ENCODE measurements at regions not wholly inside any gene's neighbourhood (a gene's known extent, or its start where the extent isn't known, plus 50 kb on each side); places are given as distances from the start of the nearest gene placed in this dataset.

GRCh38 chrX:138945219-138945618 lies 233.7 kb upstream of the FGF13 start (continued):
- TF ChIP-seq ZFP30 (CRISPR knock-in tag; IDR thresholded peaks at IDR 0.05; ENCODE audit: borderline replicate concordance) (no peak), ELK1 (CRISPR knock-in tag; IDR thresholded peaks at IDR 0.05) (no peak), TARDBP (IDR thresholded peaks at IDR 0.05) (no peak), KDM5B (IDR thresholded peaks at IDR 0.05; ENCODE audit: insufficient replicate concordance, low read depth, low read length) (no peak), DDX20 (tag; IDR thresholded peaks at IDR 0.05; ENCODE audit: low read depth) (no peak), FOSL1 (tag; conservative IDR thresholded peaks at IDR 0.05) (peak; percentile 86), RNF219 (CRISPR knock-in tag; IDR thresholded peaks at IDR 0.05) (no peak), NKRF (IDR thresholded peaks at IDR 0.05; ENCODE audit: borderline replicate concordance) (no peak), ADNP (tag; IDR thresholded peaks at IDR 0.05) (no peak), CGGBP1 (CRISPR knock-in tag; IDR thresholded peaks at IDR 0.05) (no peak), JUNB (CRISPR knock-in tag; conservative IDR thresholded peaks at IDR 0.05) (peak; percentile 44; the same call in 1 of the 2 replicates), CBFA2T2 (conservative IDR thresholded peaks at IDR 0.05) (no peak), ETV1 (tag; conservative IDR thresholded peaks at IDR 0.05; ENCODE audit: low read depth) (no peak), ZBTB17 (CRISPR knock-in tag; IDR thresholded peaks at IDR 0.05) (no peak), JUN (IDR thresholded peaks at IDR 0.05; ENCODE audit: borderline replicate concordance, low read depth, low read length) (peak; percentile 63; the same call in 1 of the 2 replicates), JUN (CRISPR knock-in tag; IDR thresholded peaks at IDR 0.05; ENCODE audit: borderline replicate concordance) (no peak), POLR2G (IDR thresholded peaks at IDR 0.05; ENCODE audit: low read depth, low read length) (no peak), RBM34 (IDR thresholded peaks at IDR 0.05; ENCODE audit: borderline replicate concordance, insufficient read depth, low read length) (no peak), PURB (CRISPR knock-in tag; IDR thresholded peaks at IDR 0.05; ENCODE audit: low read depth) (no peak), ZNF212 (CRISPR knock-in tag; IDR thresholded peaks at IDR 0.05) (no peak), KDM2B (CRISPR knock-in tag; IDR thresholded peaks at IDR 0.05) (no peak), HDAC1 (IDR thresholded peaks at IDR 0.05) (no peak), NR2F6 (CRISPR knock-in tag; IDR thresholded peaks at IDR 0.05) (no peak), ESRRB (CRISPR knock-in tag; IDR thresholded peaks at IDR 0.05; ENCODE audit: borderline replicate concordance) (no peak), PYGO2 (tag; IDR thresholded peaks at IDR 0.05) (no peak), ZNF507 (tag; conservative IDR thresholded peaks at IDR 0.05) (no peak), HSF4 (CRISPR knock-in tag; IDR thresholded peaks at IDR 0.05; ENCODE audit: borderline replicate concordance) (no peak)
